ENCODE measurements at regions not wholly inside any gene's neighbourhood (a gene's known extent, or its start where the extent isn't known, plus 50 kb on each side); places are given as distances from the start of the nearest gene placed in this dataset.
"Not testable (repeated sequence)": the region's sequence is repeated elsewhere in the genome, so short reads cannot be mapped to it uniquely, and the experiment has no call there.

- no peak for DNase-seq
Observed at GRCh38 chr9:18299449-18299848, 174.5 kb upstream of the ADAMTSL1 start.

DNA sequence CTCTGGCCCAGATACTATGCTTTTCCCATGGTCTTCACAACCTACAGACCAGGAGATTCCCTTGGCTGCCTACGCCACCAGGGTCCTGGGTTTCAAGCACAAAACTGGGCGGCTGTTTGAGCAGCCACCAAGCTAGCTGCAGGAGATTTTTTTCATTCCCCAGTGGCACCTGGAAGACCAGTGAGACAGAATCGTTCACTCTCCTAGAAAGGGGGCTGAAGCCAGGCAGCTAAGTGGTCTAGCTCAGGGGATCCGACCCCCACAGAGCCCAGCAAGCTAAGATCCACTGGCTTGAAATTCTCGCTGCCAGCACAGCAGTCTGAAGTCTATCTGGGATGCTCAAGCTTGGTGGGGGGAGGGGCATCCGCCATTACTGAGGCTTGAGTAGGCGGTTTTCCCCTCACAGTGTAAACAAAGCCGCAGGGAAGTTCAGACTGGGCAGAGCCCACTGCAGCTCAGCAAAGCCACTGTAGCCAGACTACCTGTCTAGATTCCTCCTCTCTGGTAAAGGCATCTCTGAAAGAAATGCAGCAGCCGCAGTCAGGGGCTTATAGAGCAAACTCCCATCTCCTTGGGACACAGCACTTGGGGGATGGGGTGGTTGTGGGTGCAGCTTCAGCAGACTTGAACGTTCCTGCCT lies 168.7 kb upstream of the ADAMTSL1 start:
- not testable (repeated sequence) for DNase-seq

GRCh38 chr9:18314316-18314715 lies 159.6 kb upstream of the ADAMTSL1 start:
- DNase-seq: no peak

- DNase-seq: no peak
Observed at GRCh38 chr9:18317896-18318295, 156.1 kb upstream of the ADAMTSL1 start.

DNA sequence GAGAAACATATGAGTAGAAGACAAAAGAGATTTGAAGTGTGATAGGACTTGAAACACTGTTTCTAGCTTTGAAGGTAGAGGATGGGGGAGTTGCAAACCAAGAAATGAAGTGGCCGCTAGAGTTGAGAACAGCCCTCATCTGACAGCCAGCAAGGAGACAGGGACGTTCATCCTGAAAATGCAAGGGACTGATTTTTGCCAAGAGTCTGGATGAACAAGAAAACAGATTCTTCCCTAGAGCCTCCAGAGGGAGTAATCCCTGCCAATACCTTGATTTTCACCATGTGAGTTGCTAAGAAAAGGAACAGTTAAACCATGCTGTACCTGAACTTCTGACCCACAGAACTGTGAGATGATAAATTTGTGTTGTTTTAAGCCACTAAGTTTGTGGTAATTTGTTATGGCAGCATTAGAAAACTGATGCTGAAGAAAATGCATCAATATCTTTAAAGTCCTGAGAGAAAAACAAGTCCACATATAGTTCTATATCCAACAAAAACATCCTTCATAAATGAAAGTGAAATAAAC lies 154.0 kb upstream of the ADAMTSL1 start:
- DNase-seq: no peak

DNA sequence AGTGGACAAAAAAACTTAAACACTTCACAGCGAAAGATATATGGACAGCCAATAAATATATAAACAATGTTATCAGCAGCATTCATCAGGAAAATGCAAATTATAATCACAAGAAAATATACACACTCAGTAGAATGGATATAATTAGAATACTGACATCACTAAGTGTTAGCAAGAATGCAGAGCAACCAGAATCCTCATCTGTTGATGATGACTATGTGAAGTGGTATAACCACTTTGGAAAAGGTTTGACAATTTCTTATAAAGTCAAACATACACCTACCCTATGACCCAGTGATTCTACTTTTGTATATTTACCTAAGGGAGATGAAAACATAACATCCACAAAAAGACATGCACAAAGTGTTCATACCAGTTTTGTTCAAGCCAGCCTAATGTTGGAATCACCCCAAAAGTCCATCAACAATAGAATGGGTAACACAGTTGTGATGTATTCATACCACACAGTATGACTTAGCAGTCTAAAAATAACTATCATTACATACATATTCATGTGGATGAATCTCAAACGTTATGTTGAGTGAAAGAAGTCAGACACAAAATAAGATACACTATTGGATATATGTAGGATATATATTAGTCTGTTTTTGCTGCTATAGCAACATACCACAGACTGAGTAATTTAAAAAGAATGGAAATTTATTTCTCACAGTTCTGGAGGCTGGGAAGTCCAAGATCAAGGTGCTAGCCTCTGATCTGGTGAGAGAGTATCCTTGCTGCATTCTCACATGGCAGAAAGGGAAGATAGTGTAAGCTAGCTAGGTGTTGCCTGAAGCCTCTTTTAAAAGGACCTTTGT lies 148.8 kb upstream of the ADAMTSL1 start:
- DNase-seq: no peak

DNA sequence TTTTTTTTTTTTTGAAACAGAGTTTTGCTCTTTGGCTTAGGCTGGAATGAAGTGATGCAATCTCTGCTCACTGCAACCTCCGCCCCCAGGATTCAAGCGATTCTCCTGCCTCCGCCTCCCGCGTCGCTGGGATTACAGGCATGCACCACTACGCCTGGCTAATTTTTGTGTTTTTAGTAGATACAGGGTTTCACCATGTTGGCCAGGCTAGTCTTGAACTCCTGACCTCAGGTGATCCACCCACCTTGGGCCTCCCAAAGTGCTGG lies 148.3 kb upstream of the ADAMTSL1 start:
- not testable (repeated sequence) for DNase-seq

DNA sequence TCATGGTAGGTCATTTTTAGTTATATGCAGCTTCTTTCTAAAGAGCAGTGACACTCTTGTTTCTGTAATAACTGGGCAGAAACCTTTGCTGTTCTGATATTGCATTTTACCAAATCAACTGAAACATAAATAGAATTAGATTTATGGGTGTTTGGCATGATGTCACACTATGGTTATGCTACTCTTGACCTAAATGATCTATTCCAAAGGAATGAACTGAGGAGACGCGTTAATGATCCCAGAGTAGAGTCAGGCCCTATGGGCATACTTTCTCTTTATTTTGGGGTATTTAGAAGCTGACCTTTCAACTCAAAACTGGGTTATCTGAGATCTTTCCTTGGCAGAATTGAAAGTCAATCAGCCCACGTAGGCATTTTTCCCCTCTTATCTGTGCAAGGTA lies 146.8 kb upstream of the ADAMTSL1 start:
- DNase-seq: no peak

DNA sequence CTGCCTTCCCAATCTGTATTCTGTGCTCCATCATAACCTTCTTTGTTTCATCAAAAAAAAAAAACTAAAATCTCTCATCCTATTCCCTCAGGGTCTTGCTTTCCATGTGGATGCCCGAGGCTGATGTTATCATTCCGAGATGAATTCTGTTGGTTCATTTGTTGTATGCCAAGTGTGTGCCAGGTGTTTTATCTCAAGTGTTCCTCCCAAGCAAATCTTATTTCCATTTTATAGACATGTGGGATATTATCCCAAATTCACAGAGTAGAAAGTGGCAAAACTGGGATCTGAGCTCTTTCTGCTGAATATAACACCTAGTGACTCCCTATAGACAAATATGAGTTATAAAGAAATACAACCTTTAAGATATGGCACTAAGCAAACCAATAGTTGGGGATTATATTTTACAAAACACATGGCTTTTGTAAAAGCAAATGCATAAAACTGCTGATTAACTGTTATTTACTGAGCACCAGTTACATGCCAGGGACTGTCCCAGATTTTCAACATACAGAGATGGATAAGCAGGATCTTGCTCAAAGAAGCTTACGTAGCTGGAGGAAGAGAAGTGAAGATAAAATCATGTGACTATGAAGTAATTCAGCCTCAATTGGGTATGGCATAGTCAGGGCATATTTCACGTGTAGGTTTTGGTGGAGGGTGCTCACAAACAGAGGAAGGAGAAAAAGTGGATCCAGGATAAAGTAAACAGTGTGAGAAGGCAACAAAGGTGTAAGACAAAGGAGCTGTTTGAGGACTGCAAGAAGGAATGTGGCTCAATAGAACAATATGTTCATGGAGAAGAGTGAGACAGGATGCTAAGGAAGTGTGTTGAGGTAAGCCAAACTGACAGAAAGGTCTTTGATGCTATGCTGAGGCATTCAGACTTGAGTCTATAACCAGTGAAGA lies 143.3 kb upstream of the ADAMTSL1 start:
- no peak for DNase-seq

DNA sequence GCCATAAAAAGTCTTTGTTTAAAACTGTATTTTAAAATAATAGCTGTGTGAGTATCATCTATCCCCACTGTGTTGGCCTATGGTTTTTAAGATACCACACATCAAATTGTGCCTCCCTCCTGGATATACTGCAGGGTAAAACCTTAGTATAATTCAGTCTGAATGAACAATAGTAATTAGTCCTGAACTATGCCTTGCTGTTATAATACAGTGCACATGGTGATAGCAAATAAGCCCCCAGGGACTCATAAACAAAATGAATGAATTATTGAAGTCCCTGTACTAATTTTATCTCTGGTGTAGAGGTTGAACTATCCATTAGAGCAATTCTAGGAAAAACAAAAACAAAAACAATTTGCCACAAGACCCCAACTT lies 142.7 kb upstream of the ADAMTSL1 start:
- DNase-seq: no peak

DNA sequence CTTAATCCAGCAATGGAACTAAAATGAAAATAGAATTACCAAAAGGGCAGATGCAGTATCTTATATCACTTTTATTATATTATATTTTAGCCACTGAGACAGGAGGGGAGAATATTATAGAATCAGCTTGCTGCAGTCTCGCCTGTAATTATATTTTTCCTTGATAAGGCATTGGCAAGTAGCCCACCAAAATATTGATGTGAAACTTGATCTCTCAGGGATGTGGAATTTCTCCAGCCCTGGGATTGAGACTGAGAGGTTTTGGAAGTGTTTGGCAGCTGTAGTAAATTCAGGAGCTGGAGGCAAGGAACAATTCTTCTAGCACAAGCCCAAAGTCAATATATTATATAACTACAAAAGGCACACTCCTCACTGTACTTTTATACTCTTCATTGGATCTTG lies 142.1 kb upstream of the ADAMTSL1 start:
- DNase-seq: no peak

DNA sequence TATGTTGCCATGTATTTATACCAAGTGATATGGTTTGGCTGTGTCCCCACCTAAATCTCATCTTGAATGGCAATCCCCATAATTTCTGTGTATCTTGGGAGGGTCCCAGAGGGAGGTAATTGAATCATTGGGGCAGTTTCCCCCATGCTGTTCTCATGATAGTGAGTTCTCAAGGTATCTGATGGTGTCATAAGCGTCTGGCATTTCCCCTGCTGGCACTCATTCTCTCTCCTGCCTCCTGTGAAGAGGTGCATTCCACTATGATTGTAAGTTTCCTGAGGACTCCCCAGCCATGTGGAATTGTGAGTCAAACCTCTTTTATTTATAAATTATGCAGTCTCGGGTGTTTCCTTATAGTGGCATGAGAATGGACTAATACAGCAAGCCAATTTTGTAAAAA lies 140.8 kb upstream of the ADAMTSL1 start:
- no peak for DNase-seq

DNA sequence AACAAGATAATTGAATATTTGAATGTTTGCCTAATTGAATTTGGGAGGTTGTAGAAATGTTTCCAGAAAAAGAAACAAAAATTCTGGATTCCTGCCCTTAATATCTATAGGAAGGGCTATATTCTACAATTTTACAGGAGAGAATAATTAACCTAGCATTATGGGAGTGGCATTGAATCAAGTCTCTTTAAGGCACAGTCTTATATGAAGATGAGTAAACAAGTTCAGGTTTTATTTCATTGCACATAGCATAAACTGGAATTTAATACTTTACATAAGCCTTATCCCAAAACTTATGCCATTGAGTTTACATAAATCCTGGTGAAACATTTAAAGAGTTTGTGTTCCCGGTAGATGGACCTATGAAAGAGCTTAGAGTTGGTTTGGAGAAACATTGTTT lies 138.1 kb upstream of the ADAMTSL1 start:
- no peak for DNase-seq

DNA sequence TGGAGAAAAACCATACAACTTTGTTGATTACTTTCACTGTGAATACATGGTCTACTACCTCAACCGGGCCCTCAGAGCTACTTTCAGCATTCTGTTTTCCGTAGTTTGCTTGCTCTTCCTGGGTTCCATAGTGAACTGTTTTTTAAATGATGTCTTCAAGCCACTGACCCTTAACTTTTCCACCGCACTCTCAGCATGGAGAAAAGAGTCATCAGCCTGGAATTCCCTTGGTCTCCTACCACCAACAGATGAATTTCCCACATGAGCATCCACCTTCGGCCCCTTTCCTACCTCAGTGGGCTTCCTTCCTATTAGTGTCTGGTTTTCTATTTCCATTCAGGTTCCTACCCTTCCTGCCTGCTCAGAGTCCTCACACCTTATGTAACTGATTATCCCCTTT lies 135.9 kb upstream of the ADAMTSL1 start:
- DNase-seq: no peak

DNA sequence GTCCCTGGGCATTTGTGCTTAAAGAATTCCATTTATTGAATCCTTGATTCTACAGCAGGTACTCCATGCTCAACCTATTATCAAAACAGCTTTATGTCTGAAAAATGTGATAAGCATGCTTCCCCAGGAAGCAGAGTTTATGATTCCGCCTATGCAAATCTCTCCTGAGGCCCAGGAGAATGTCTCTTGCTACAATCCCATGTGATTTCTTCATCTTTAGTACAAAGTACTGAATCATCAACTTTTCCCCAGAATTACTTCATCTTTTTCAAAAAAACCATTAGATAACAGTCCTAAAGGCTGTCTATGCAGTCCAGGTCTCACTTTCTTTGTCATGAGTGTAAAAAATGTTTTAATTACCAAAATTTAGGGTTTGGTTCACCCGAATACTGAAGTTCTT lies 130.2 kb upstream of the ADAMTSL1 start:
- no peak for DNase-seq

DNA sequence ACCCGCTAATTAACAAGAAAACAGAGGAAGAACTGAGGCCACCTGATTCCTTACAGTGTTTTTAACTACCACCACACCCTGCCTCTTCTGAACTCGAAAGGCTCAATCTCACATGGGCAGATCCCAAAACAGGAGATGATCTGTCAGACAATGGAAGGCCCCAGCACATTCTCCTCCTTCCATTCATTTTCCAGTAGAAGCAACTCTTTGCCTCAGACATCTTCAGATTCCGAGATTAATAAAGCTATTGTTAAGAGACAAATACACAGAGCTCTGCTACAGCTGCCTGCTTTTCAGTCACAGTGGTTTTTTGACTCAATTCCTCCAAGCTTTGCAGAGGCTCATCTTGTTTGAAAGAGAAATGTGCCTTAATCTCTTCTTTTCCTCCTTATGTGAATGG lies 127.2 kb upstream of the ADAMTSL1 start:
- no peak for DNase-seq

DNA sequence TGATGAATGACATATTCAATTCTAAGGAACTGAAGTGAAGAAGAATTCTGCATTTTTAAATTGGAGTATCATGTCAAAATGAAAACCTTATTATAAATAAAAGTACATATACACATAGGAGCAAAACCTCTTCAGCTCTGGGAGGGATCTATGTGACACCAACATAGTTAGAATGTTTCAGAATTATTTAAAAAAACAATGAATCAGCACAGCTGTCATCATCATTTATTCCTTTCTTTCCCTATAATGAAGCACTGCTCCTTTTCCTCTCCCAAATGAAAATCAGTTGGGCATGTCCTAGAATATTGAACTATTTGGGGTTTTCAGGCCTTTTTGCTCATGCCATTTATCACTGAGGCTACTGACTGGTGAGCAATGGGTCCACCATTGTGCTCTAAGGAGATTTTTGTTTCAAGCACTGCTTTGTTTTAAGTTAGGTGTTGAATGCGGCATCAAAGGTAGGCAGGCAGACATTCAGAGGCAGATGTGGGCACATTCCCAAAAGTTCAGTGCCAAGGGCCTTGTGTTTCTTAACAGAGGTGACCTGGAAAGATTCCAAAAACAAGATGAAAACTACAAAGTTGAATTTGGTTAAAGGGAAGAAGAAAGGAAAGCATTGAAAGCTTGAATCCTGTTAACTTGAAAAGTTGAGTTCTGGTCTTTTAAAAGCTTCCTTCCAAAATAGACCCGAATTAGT lies 126.4 kb upstream of the ADAMTSL1 start:
- no peak for DNase-seq

GRCh38 chr9:18348083-18348475 lies 125.9 kb upstream of the ADAMTSL1 start:
- no peak for DNase-seq

DNA sequence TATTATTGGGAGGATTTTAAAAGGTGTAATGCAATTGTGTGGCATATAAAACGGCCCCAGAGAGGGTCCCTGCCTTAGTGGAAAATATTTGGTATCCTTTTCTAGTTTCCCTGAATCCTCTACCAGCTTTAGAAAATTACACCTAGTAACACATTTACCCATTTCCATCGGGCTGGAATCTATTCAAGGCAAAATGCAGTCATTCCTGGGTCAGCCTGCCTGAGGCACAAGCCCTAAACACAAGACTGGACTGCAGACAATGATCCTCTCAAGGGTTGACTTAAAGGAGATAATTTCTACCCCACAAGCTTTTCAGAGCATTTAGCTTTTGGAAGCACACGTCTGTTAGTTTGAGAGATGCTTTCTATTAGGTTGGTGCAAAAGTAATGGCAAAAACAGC lies 124.4 kb upstream of the ADAMTSL1 start:
- no peak for DNase-seq

- no peak for DNase-seq
Observed at GRCh38 chr9:18350036-18350435, 123.9 kb upstream of the ADAMTSL1 start.

DNA sequence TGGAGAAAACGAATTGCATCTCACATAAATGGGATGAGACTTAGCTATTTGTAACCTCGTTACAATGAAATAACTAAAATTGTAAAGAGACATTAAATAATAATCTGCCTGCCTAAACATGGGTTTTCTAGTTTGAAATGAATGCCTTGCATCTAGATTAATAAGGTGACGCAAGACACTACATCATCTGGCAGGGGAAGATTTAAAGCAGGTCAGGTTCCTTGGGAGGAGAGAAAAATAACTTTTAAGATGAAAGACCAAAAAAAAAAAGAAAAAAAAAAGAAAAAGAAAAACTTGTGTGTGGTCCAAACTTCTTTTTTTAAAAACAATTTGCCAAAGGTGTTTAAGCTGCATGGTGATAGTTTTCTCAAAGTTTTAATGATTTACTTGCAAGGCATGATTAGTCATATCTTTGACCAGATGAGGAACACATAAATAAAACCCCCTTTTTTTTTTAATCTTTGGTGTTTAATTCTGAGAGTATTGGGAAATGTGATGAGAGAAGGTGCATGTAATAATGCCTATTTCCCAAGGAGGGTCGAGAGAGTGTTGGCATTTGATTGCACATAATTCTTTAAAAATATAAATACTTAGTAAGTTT lies 122.9 kb upstream of the ADAMTSL1 start:
- no peak for DNase-seq

GRCh38 chr9:18352711-18353110 lies 121.2 kb upstream of the ADAMTSL1 start:
- DNase-seq: no peak

DNA sequence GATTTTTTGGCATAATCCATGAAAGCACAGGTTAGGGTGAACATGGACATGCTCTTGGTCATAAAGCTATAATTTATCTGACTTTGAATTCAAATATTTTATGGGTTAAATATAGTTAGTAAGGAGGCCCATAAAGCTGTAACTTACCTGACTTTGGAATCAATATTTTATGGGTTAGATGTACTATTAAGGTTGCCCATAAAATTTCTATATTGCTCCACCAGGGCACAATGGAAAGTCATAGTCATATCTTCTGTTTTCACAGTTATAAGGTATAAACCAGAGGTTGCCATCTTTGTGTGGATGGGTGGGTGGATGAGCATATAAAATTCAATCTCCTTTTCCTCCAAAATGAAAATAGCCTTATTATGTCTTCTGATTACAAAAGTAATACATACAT lies 120.5 kb upstream of the ADAMTSL1 start:
- no peak for DNase-seq
